Hepatocyte (in vitro differentiated cells): ENCODE measurements at regions not wholly inside any gene's neighbourhood (a gene's known extent, or its start where the extent isn't known, plus 50 kb on each side); places are given as distances from the start of the nearest gene placed in this dataset.

Experiments used
- DNase-seq: peaks from one replicate; pipeline ENCODE4 v3.0.0-alpha.2; 2016; ENCODE audit warnings: low spot score
- H2AFZ ChIP-seq: fragments of 200-600 bp; sonication (generic); 2 replicates; pipeline ENCODE4 v1.6.0; 2016; ENCODE audit warnings: antibody characterized with exemption, mild to moderate bottlenecking
- H3K27ac ChIP-seq: fragments of 200-600 bp; sonication (generic); 2 replicates; pipeline ENCODE4 v1.5.1; 2016; ENCODE audit warnings: mild to moderate bottlenecking
- H3K27me3 ChIP-seq: fragments of 200-600 bp; sonication (generic); 2 replicates; pipeline ENCODE4 v1.6.1; 2016
- H3K36me3 ChIP-seq: fragments of 200-600 bp; sonication (generic); replicated peaks from 2 replicates; pipeline ENCODE4 v1.5.1; 2016; ENCODE audit warnings: low read depth; ENCODE audit not compliant: insufficient read depth
- H3K4me1 ChIP-seq: fragments of 200-600 bp; sonication (generic); 2 replicates; pipeline ENCODE4 v1.5.1; 2016; ENCODE audit warnings: mild to moderate bottlenecking, moderate library complexity; ENCODE audit not compliant: insufficient read depth
- H3K4me2 ChIP-seq: fragments of 200-600 bp; sonication (generic); 2 replicates; pipeline ENCODE4 v1.6.0; 2016
- H3K4me3 ChIP-seq: fragments of 200-600 bp; sonication (generic); 2 replicates; pipeline ENCODE4 v1.5.1; 2016; ENCODE audit warnings: mild to moderate bottlenecking
- H3K79me2 ChIP-seq: fragments of 200-600 bp; sonication (generic); 2 replicates; pipeline ENCODE4 v1.6.0; 2017; ENCODE audit warnings: mild to moderate bottlenecking
- H3K9me2 ChIP-seq: fragments of 200-600 bp; sonication (generic); replicated peaks from 2 replicates; pipeline ENCODE4 v1.6.0; 2017; ENCODE audit warnings: mild to moderate bottlenecking; ENCODE audit not compliant: insufficient read depth
- H3K9me3 ChIP-seq: fragments of 200-600 bp; sonication (generic); 2 replicates; pipeline ENCODE4 v1.5.1; 2016; ENCODE audit warnings: low read depth, mild to moderate bottlenecking
- H4K20me1 ChIP-seq: fragments of 200-600 bp; sonication (generic); 2 replicates; pipeline ENCODE4 v1.6.0; 2016; ENCODE audit warnings: mild to moderate bottlenecking; ENCODE audit not compliant: insufficient read depth, poor library complexity, severe bottlenecking
- EZH2 ChIP-seq: fragments of 200-600 bp; sonication (generic); IDR thresholded peaks from 2 replicates; pipeline ENCODE4 v1.6.1; 2016; ENCODE audit warnings: antibody characterized with exemption, mild to moderate bottlenecking, borderline replicate concordance
- EZH2phosphoT487 ChIP-seq: fragments of 200-600 bp; sonication (generic); IDR thresholded peaks from one replicate; pipeline ENCODE4 v1.6.1; 2018; ENCODE audit warnings: antibody characterized with exemption, mild to moderate bottlenecking, low read depth, moderate library complexity; ENCODE audit not compliant: unreplicated experiment, severe bottlenecking
- WGBS: methylation state at CpG from one replicate; pipeline ENCODE4 v1.1.6; 2016; ENCODE audit warnings: low lambda C conversion rate; ENCODE audit errors: missing lambda C conversion rate; 5-methylcytosine and 5-hydroxymethylcytosine counted together
- TF ChIP-seq, protein P1 (sequence below): fragments of 200-600 bp; sonication (generic); IDR thresholded peaks from 2 replicates; pipeline ENCODE4 v1.5.1; 2016; ENCODE audit warnings: antibody characterized with exemption, mild to moderate bottlenecking; ENCODE audit not compliant: poor library complexity

DNA sequence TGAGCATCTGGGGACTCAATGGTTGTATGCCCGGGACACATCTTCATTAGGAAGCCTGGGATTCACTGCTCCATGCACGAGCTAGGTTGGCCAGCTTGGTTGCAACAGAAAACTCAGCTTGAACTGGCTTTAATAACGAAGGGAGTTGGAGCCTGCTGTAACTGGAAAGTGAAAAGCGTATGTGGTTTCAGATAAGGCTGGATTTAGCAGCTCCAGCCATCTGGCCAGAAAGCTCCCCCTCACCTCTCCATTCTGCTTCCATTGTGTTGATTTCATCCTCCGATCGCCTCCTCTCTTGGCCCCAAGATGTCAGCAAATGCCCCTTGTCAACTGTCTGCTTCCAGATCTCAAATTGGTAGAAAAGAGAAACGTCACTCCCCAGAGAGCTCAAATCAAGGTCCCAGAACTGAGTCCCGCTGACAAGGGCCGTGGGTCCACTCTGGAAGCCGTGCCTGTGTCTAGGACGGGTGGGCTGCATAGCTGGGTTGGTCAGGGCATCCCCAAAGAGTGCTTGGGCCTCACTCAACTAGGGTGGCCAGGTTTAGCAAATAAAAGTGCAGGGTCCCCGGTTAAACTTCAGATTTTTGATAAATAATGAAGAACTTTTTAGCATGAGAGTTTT, 117.0 kb upstream of the PMEPA1 start:
- 74% methylated on average over 12 of the region's 12 CpGs for WGBS
- H3K4me1 ChIP-seq, result no peaks in the 10 kb centered on the region
- H3K9me3 ChIP-seq, result no peaks in the 10 kb centered on the region
- H4K20me1 ChIP-seq, result no peaks in the 10 kb centered on the region
- no peaks in the 10 kb centered on the region for H3K27me3 ChIP-seq
- no peak for DNase-seq
- no peak overlapping the region for H2AFZ ChIP-seq
- no peaks in the 10 kb centered on the region for H3K9me2 ChIP-seq
- H3K27ac ChIP-seq, result no peak overlapping the region
- TF ChIP-seq, protein P1, sequence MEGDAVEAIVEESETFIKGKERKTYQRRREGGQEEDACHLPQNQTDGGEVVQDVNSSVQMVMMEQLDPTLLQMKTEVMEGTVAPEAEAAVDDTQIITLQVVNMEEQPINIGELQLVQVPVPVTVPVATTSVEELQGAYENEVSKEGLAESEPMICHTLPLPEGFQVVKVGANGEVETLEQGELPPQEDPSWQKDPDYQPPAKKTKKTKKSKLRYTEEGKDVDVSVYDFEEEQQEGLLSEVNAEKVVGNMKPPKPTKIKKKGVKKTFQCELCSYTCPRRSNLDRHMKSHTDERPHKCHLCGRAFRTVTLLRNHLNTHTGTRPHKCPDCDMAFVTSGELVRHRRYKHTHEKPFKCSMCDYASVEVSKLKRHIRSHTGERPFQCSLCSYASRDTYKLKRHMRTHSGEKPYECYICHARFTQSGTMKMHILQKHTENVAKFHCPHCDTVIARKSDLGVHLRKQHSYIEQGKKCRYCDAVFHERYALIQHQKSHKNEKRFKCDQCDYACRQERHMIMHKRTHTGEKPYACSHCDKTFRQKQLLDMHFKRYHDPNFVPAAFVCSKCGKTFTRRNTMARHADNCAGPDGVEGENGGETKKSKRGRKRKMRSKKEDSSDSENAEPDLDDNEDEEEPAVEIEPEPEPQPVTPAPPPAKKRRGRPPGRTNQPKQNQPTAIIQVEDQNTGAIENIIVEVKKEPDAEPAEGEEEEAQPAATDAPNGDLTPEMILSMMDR, result no peak
- TF ChIP-seq EZH2phosphoT487 (no peak), EZH2 (no peak)
- no peak overlapping the region for H3K4me2 ChIP-seq
- H3K4me3 ChIP-seq, result no peak overlapping the region
- no peaks in the 10 kb centered on the region for H3K79me2 ChIP-seq
- H3K36me3 ChIP-seq, result no peaks in the 10 kb centered on the region

DNA sequence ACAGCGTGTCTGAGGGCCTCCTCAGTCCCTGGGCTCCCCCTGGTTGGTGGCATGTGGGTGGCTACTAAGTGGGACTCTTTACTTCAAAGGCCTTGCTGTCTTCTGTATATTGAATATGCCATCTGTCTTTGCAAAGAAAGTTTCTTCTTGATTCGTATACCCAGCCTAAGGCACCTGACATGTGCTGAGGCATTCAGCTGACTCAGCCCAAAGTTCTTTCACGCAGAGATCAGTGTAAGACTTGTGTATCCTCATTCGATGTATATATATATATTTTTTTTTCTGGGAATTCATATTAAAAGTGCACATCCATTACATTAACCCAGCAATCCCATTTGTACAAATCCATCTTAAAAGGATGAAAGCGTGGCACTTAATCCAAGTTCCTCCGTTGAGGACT, 115.1 kb upstream of the PMEPA1 start:
- no peak for DNase-seq
- Histone ChIP-seq H3K36me3 (no peaks in the 10 kb centered on the region), H3K27me3 (no peaks in the 10 kb centered on the region), H3K4me2 (no peak overlapping the region), H3K9me2 (no peaks in the 10 kb centered on the region), H3K9me3 (no peaks in the 10 kb centered on the region), H3K4me3 (no peak overlapping the region), H3K27ac (no peak overlapping the region), H4K20me1 (no peaks in the 10 kb centered on the region), H3K4me1 (no peaks in the 10 kb centered on the region), H2AFZ (no peak overlapping the region), H3K79me2 (no peaks in the 10 kb centered on the region)
- TF ChIP-seq EZH2phosphoT487 (no peak), EZH2 (no peak)
- TF ChIP-seq, protein P1, result no peak
- 77% methylated on average over 6 of the region's 6 CpGs for WGBS

GRCh38 chr20:57821935-57822334, 112.1 kb upstream of the PMEPA1 start:
- Histone ChIP-seq H3K36me3 (no peaks in the 10 kb centered on the region), H3K4me1 (no peaks in the 10 kb centered on the region), H3K27ac (no peak overlapping the region), H3K27me3 (no peaks in the 10 kb centered on the region), H3K9me3 (no peaks in the 10 kb centered on the region), H4K20me1 (no peaks in the 10 kb centered on the region), H3K4me3 (no peak overlapping the region), H3K79me2 (no peaks in the 10 kb centered on the region), H3K4me2 (no peak overlapping the region), H2AFZ (no peak overlapping the region), H3K9me2 (no peaks in the 10 kb centered on the region)
- TF ChIP-seq EZH2phosphoT487, result no peak
- TF ChIP-seq, protein P1, result no peak
- no peak for TF ChIP-seq EZH2
- DNase-seq, result no peak
- 65% methylated on average over 4 of the region's 4 CpGs for WGBS
